Thyroid gland (tissue), 4 donors: ENCODE measurements at regions not wholly inside any gene's neighbourhood (a gene's known extent, or its start where the extent isn't known, plus 50 kb on each side); places are given as distances from the start of the nearest gene placed in this dataset.

Experiments
- DNase-seq, 2 donors: peaks; one replicate each; pipeline ENCODE4 v3.0.0-alpha.2; 2019
- H3K27ac ChIP-seq, 3 donors: fragments of 200-600 bp; sonication (generic); 1 replicate in 2 of 3; 2 replicates in 1 of 3; pipeline ENCODE4 v1.5.1; 2016 to 2019; ENCODE audit warnings: mild to moderate bottlenecking in 1 of 3, moderate library complexity in 1 of 3
- H3K27me3 ChIP-seq: fragments of 200-600 bp; sonication (generic); one replicate; pipeline ENCODE4 v1.5.1; 2019
- H3K36me3 ChIP-seq, 2 donors: fragments of 200-600 bp; sonication (generic); one replicate each; pipeline ENCODE4 v1.5.1; 2016 to 2019
- H3K4me1 ChIP-seq, 2 donors: fragments of 200-600 bp; sonication (generic); one replicate each; pipeline ENCODE4 v1.5.1; 2017 to 2019
- H3K4me3 ChIP-seq, 3 donors: fragments of 200-600 bp; sonication (generic); replicated peaks in 1 of 3; 1 replicate in 2 of 3; 2 replicates in 1 of 3; pipeline ENCODE4 v1.5.1; 2016; ENCODE audit warnings: mild to moderate bottlenecking in 1 of 3
- H3K9me3 ChIP-seq: fragments of 200-600 bp; sonication (generic); one replicate; pipeline ENCODE4 v1.5.1; 2017
- POLR2A ChIP-seq, 2 donors: fragments of 450-650 bp; IDR thresholded peaks; one replicate each; pipeline ENCODE4 v1.6.1; 2017; ENCODE audit warnings: antibody characterized with exemption in 2 of 2, mild to moderate bottlenecking in 2 of 2, moderate library complexity in 1 of 2
- WGBS, 2 donors: methylation state at CpG; one replicate each; pipeline ENCODE4 v1.1.5; 2017; 5-methylcytosine and 5-hydroxymethylcytosine counted together
- intact Hi-C: fragments of 100-400 bp; cut with DNase I; formaldehyde crosslinking; loops from one replicate; pipeline ENCODE4 v1.15.1; 2023
- TF ChIP-seq, protein P1 (sequence below), 6 experiments: fragments of 200-600 bp in 3 of 6; fragments of 450-650 bp in 3 of 6; sonication (generic) in 3 of 6; IDR thresholded peaks; one replicate each; pipeline ENCODE4 v1.5.1; 2016 to 2019; ENCODE audit warnings: antibody characterized with exemption in 6 of 6, mild to moderate bottlenecking in 2 of 6, inconsistent platforms in 1 of 6, moderate library complexity in 1 of 6

DNA sequence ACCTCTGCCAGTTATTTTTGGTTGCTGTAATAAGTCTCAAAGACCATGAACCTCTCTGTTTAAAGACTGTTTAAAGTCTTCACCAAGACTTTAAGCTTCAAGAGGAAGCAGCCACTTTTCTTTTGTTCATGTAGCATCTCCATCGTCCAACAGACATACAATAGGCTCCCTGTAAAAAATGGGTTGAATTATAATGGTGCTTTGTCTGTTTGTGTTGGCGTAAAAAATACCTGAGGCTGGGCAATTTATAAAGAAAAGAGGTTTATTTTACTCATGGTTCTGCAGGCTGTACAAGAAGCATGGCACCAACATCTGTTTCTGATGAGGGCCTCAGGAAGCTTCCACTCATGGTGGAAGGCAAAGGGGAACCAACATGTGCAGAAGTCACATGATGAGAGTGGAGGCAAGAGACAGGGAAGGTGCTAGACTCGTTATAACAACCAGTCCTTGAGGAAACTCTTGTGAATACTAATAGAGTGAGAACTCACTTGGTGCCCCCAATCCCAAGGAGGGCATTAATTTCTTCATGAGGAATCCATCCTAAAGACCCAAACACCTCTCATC lies 126.3 kb upstream of the RPS23 start:
- no peak for TF ChIP-seq POLR2A (IDR thresholded peaks at IDR 0.05)
- TF ChIP-seq, protein P1, sequence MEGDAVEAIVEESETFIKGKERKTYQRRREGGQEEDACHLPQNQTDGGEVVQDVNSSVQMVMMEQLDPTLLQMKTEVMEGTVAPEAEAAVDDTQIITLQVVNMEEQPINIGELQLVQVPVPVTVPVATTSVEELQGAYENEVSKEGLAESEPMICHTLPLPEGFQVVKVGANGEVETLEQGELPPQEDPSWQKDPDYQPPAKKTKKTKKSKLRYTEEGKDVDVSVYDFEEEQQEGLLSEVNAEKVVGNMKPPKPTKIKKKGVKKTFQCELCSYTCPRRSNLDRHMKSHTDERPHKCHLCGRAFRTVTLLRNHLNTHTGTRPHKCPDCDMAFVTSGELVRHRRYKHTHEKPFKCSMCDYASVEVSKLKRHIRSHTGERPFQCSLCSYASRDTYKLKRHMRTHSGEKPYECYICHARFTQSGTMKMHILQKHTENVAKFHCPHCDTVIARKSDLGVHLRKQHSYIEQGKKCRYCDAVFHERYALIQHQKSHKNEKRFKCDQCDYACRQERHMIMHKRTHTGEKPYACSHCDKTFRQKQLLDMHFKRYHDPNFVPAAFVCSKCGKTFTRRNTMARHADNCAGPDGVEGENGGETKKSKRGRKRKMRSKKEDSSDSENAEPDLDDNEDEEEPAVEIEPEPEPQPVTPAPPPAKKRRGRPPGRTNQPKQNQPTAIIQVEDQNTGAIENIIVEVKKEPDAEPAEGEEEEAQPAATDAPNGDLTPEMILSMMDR (IDR thresholded peaks at IDR 0.05), result no peak
- no peaks in the 10 kb centered on the region for H3K36me3 ChIP-seq
- no peaks in the 10 kb centered on the region for H3K4me1 ChIP-seq
- WGBS, 2 donors, result 91 to 93% methylated on average over 3 of the region's 3 CpGs
- no peak overlapping the region for H3K4me3 ChIP-seq
- H3K9me3 ChIP-seq, result no peaks in the 10 kb centered on the region
- intact Hi-C loops, result no loop called here
- H3K27ac ChIP-seq, result no peak overlapping the region
- no peaks in the 10 kb centered on the region for H3K27me3 ChIP-seq
- DNase-seq, result no peak

GRCh38 chr5:82403724-82404123 lies 125.6 kb upstream of the RPS23 start:
- WGBS, 2 donors, result 89 to 94% methylated on average over 2 of the region's 2 CpGs
- Histone ChIP-seq H3K36me3 (no peaks in the 10 kb centered on the region), H3K27me3 (no peaks in the 10 kb centered on the region), H3K27ac (no peak overlapping the region), H3K4me3 (no peak overlapping the region), H3K9me3 (no peaks in the 10 kb centered on the region), H3K4me1 (no peaks in the 10 kb centered on the region)
- no peak for DNase-seq
- intact Hi-C loops, result no loop called here
- no peak for TF ChIP-seq POLR2A (IDR thresholded peaks at IDR 0.05)
- TF ChIP-seq, protein P1 (IDR thresholded peaks at IDR 0.05), result no peak

DNA sequence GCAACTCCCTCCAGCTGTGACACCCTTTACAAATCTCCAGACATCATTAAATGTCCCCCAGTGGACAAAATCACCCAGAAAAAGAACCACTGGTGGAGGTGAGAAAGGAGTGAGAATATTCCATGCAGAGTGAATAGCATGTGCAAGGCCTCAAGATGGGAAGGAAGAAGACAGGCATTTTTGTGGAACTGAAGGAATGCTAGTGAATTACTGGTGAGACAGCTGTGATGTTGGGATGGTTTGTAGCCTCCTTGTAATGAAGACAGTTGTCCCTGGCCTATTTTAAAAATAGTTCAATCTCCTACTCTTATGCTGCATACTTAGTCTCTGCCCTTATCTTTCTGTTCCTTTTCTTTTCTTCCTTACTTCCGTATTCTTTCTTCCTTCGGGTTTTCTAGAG lies 124.9 kb upstream of the RPS23 start:
- Histone ChIP-seq H3K27me3 (no peaks in the 10 kb centered on the region), H3K4me3 (no peak overlapping the region), H3K9me3 (no peaks in the 10 kb centered on the region), H3K27ac (no peak overlapping the region), H3K4me1 (no peaks in the 10 kb centered on the region), H3K36me3 (no peaks in the 10 kb centered on the region)
- intact Hi-C loops, result no loop called here
- WGBS, 2 donors, result 90 to 92% methylated on average over 2 of the region's 2 CpGs
- no peak for TF ChIP-seq POLR2A (IDR thresholded peaks at IDR 0.05)
- TF ChIP-seq, protein P1 (IDR thresholded peaks at IDR 0.05), result no peak
- DNase-seq, result no peak

DNA sequence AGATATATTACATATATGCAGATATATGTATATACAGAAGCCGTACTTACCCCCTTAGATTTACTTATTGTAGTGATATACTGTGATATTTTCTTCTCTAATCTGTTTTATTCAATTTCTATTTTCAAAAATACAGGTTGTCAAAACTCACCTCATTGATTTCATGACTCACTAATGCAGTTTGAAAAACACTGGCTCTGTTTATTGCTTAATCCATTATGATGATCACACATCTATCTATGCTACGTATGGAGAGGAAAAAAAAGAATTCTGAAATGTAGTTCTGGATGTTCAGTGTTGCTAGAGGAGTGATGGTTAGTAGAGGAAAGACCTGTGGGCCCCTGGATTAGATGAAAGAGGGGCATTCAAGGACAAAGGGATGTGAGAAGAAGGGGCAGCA lies 121.0 kb upstream of the RPS23 start:
- 94 to 97% methylated on average over 2 of the region's 2 CpGs for WGBS, 2 donors
- H3K36me3 ChIP-seq, result no peaks in the 10 kb centered on the region
- no peak overlapping the region for H3K27ac ChIP-seq
- DNase-seq, result no peak
- H3K9me3 ChIP-seq, result no peaks in the 10 kb centered on the region
- intact Hi-C loops, result no loop called here
- no peaks in the 10 kb centered on the region for H3K27me3 ChIP-seq
- H3K4me1 ChIP-seq, result no peaks in the 10 kb centered on the region
- no peak for TF ChIP-seq POLR2A (IDR thresholded peaks at IDR 0.05)
- TF ChIP-seq, protein P1 (IDR thresholded peaks at IDR 0.05), result no peak
- H3K4me3 ChIP-seq, result no peak overlapping the region

GRCh38 chr5:82397741-82398320 lies 119.7 kb upstream of the RPS23 start:
- Histone ChIP-seq H3K4me3 (no peak overlapping the region), H3K27me3 (no peaks in the 10 kb centered on the region), H3K27ac (no peak overlapping the region), H3K36me3 (no peaks in the 10 kb centered on the region), H3K4me1 (no peaks in the 10 kb centered on the region), H3K9me3 (no peaks in the 10 kb centered on the region)
- intact Hi-C loops, result no loop called here
- 94 to 95% methylated on average over 3 of the region's 3 CpGs for WGBS, 2 donors
- no peak for DNase-seq
- no peak for TF ChIP-seq POLR2A (IDR thresholded peaks at IDR 0.05)
- TF ChIP-seq, protein P1 (IDR thresholded peaks at IDR 0.05), result no peak
